Colonic mucosa (tissue), 4 donors: ENCODE measurements at regions not wholly inside any gene's neighbourhood (a gene's known extent, or its start where the extent isn't known, plus 50 kb on each side); places are given as distances from the start of the nearest gene placed in this dataset.

ENCODE experiments used
- DNase-seq: peaks from one replicate; pipeline ENCODE4 v3.0.0-alpha.2; 2020
- H3K27ac ChIP-seq: fragments of 200-600 bp; one replicate; pipeline ENCODE4 v1.8.0; 2021
- H3K27me3 ChIP-seq: fragments of 200-600 bp; one replicate; pipeline ENCODE4 v1.8.0; 2021
- H3K36me3 ChIP-seq: fragments of 200-600 bp; one replicate; pipeline ENCODE4 v1.8.0; 2021
- H3K4me1 ChIP-seq: fragments of 200-600 bp; one replicate; pipeline ENCODE4 v1.8.0; 2021; ENCODE audit warnings: mild to moderate bottlenecking
- H3K4me3 ChIP-seq: fragments of 200-600 bp; one replicate; pipeline ENCODE4 v1.8.0; 2021
- H3K9ac ChIP-seq, 2 donors: one replicate each; pipeline ENCODE4 v1.7.0; 2013; ENCODE audit warnings: control low read depth in 2 of 2, low read depth in 2 of 2, low read length in 2 of 2
- H3K9me3 ChIP-seq: fragments of 200-600 bp; one replicate; pipeline ENCODE4 v1.8.0; 2021
- CTCF ChIP-seq: fragments of 200-600 bp; IDR thresholded peaks from one replicate; pipeline ENCODE4 v1.8.0; 2022; ENCODE audit warnings: antibody characterized with exemption, mild to moderate bottlenecking
- intact Hi-C: fragments of 100-400 bp; cut with DNase I; formaldehyde crosslinking; loops from one replicate; pipeline ENCODE4 v1.14.1; 2022
- donor health status: healthy.
- donor health status: DM: no; HTN: no; CAD: no.
- donor health status: DM: no; HTN: no; CAD: no.

DNA sequence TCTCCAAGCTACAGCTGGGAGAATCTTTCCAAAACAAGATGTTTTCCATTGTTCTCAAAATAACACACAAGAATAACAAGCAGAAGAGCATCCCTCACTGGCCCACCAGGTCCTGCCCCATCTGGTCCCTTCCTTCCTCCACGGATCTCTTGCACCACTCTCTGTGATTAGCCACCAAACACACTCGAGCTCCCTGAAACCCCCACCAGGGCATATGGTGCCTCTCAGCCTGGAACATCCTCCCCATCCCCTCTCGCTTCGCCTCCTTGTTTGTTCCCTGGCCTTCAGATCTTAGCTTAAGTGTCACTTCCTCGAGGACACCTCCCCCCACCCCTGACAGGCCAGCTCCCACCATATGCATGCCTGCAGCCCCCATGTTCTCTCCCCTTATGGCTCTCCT, 496.6 kb upstream of the PROK2 start:
- no peak for TF ChIP-seq CTCF
- no peak overlapping the region for H3K27ac ChIP-seq
- no peaks in the 10 kb centered on the region for H3K27me3 ChIP-seq
- intact Hi-C loops: no loop called here
- no peak overlapping the region for H3K4me3 ChIP-seq
- no peaks in the 10 kb centered on the region for H3K36me3 ChIP-seq
- no peak for DNase-seq
- H3K9ac ChIP-seq: no peak overlapping the region
- H3K4me1 ChIP-seq: no peaks in the 10 kb centered on the region
- no peaks in the 10 kb centered on the region for H3K9me3 ChIP-seq

- H3K9me3 ChIP-seq: no peaks in the 10 kb centered on the region
- H3K36me3 ChIP-seq: no peaks in the 10 kb centered on the region
- H3K27me3 ChIP-seq: no peaks in the 10 kb centered on the region
- H3K4me3 ChIP-seq: no peak overlapping the region
- no peak for TF ChIP-seq CTCF
- no peaks in the 10 kb centered on the region for H3K4me1 ChIP-seq
- DNase-seq: no peak
- no peak overlapping the region for H3K9ac ChIP-seq
- no peak overlapping the region for H3K27ac ChIP-seq
- intact Hi-C loops: no loop called here
Observed at GRCh38 chr3:72280876-72281275, 495.9 kb upstream of the PROK2 start.

DNA sequence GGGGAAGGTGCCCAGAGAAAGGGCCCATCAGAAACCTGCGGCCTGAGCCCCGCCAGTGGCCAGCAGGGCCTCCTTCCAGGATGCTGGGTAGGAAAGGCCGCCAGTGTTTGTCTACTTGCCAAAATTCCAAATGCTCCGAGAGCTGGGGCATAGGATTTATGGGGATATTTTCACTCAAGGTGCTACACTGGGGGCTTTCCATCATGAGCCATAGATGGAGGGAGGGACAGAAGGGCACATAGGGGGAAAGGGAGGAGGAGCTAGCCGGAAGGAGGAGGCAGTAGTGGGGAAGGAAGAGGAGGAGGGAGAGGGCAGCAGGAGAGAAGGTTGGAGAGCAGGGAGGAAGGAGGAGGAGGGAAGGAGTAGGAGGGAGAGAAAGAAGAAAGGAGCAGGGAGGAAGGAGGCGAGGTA, 494.7 kb upstream of the PROK2 start:
- Histone ChIP-seq H3K36me3 (no peaks in the 10 kb centered on the region), H3K9me3 (no peaks in the 10 kb centered on the region), H3K4me3 (no peak overlapping the region), H3K4me1 (no peaks in the 10 kb centered on the region), H3K9ac (no peak overlapping the region), H3K27me3 (no peaks in the 10 kb centered on the region), H3K27ac (peak overlapping the region; percentile 16)
- no peak for DNase-seq
- no peak for TF ChIP-seq CTCF
- intact Hi-C loops: no loop called here

DNA sequence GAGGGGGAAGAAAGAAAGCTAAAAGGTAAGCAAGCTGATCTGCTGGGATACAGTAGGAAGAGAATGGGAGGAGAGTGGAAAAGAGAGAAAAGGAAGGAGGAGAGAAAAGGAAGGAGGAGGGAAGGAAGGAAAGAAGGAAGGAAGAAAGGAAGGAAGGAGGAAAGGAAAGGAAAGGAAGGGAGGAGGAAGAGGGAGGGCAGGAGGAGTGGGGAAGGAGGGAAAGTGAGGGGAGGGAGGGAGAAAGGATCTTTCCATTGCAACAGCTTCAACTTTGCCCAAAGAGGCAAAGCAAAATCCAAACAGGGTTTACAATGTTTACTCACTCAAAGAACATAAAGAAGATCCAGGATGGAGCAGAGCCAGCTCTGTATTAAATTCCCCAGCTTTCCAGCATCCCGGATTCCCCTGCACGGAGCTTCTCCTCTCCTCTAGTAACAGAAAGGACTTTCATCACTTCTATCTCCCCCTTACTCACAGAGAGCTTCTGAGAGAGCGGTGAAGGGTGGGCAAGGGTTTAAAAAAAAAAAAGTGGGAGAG, 494.2 kb upstream of the PROK2 start:
- Histone ChIP-seq H3K9ac (no peak overlapping the region), H3K4me1 (no peaks in the 10 kb centered on the region), H3K9me3 (no peaks in the 10 kb centered on the region), H3K27ac (peak overlapping the region; percentile 16), H3K4me3 (no peak overlapping the region), H3K36me3 (no peaks in the 10 kb centered on the region), H3K27me3 (no peaks in the 10 kb centered on the region)
- DNase-seq: no peak
- no peak for TF ChIP-seq CTCF
- intact Hi-C loops: no loop called here

DNA sequence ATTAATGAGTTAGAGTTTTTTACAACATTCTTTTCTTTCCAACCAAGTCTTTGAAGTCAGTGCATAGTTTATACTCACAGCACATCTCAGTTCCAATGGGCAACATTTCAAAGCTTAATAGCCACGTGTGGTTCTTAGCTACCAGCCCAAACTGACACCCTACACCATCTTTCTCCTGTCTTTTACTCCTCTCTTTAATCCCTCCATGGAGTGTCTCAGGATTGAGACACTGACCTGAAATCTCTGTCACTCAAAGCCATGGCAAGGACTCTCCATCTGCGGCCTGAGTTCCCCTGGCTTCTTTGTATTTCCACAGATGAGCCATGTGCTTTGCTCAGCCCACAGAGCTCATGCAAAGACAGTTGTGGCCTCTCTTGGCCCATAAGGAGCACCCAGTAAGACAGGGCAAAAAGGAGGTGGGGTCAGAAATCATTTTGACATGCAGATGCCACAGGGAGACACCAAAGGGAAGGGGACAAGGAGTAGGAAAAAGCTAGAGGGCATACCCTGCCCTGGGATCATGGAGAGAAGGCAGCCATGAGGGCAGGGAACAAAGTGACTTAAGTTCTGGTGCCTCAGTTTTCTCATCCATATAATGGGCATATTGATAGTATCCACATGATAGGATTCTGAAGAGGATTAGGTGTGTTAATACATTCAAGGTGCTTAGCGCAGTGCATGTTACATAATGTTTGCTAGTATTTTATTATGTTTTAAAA, 493.6 kb upstream of the PROK2 start:
- Histone ChIP-seq H3K4me1 (no peaks in the 10 kb centered on the region), H3K4me3 (no peak overlapping the region), H3K9me3 (no peaks in the 10 kb centered on the region), H3K27me3 (no peaks in the 10 kb centered on the region), H3K9ac (no peak overlapping the region), H3K27ac (peak overlapping the region; percentile 16), H3K36me3 (no peaks in the 10 kb centered on the region)
- DNase-seq: no peak
- TF ChIP-seq CTCF: no peak
- intact Hi-C loops: no loop called here
